Gastrocnemius medialis (tissue), 4 donors: ENCODE measurements at regions not wholly inside any gene's neighbourhood (a gene's known extent, or its start where the extent isn't known, plus 50 kb on each side); places are given as distances from the start of the nearest gene placed in this dataset.

ENCODE experiments used
- POLR2A ChIP-seq, 2 donors: fragments of 450-650 bp; IDR thresholded peaks; one replicate each; pipeline ENCODE4 v1.6.1; 2017; ENCODE audit warnings: antibody characterized with exemption in 2 of 2, mild to moderate bottlenecking in 2 of 2, moderate library complexity in 2 of 2
- TF ChIP-seq, protein P1 (sequence below), 5 experiments: fragments of 450-650 bp in 3 of 5; fragments of 200-600 bp in 2 of 5; sonication (generic) in 2 of 5; IDR thresholded peaks in 4 of 5; conservative IDR thresholded peaks in 1 of 5; 1 replicate in 4 of 5; 2 replicates in 1 of 5; pipeline ENCODE4 v1.5.1; 2016 to 2019; ENCODE audit warnings: antibody characterized with exemption in 5 of 5, mild to moderate bottlenecking in 3 of 5, moderate library complexity in 3 of 5

DNA sequence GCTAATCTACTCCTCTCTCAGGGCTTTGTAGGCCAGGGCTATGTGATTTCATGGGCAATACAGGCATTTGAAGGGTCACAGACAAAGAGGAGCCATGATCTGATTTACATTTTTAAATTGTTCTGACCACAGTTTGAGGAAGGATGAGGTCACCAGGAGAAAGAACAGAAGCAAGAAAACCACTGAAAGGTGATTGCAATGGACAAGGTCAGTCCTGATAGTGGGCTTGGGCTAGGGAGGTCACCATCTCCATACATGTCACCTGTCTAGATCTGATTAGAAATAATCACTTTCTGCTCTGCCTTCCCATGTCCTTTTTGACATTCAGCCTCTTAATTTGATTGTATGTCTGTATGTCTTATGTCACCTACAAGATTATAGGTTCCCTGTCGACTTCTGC, 248.9 kb upstream of the CWC22 start:
- TF ChIP-seq, protein P1, sequence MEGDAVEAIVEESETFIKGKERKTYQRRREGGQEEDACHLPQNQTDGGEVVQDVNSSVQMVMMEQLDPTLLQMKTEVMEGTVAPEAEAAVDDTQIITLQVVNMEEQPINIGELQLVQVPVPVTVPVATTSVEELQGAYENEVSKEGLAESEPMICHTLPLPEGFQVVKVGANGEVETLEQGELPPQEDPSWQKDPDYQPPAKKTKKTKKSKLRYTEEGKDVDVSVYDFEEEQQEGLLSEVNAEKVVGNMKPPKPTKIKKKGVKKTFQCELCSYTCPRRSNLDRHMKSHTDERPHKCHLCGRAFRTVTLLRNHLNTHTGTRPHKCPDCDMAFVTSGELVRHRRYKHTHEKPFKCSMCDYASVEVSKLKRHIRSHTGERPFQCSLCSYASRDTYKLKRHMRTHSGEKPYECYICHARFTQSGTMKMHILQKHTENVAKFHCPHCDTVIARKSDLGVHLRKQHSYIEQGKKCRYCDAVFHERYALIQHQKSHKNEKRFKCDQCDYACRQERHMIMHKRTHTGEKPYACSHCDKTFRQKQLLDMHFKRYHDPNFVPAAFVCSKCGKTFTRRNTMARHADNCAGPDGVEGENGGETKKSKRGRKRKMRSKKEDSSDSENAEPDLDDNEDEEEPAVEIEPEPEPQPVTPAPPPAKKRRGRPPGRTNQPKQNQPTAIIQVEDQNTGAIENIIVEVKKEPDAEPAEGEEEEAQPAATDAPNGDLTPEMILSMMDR (IDR thresholded peaks at IDR 0.05 in 4 of 5, conservative IDR thresholded peaks at IDR 0.05 in 1 of 5) = no peak
- TF ChIP-seq POLR2A (IDR thresholded peaks at IDR 0.05) = no peak
